ENCODE measurements at regions not wholly inside any gene's neighbourhood (a gene's known extent, or its start where the extent isn't known, plus 50 kb on each side); places are given as distances from the start of the nearest gene placed in this dataset.
A peak's percentile ranks its signal among the peaks of the same experiment; 100 is the strongest.

GRCh38 chr12:14257734-14258574, 107.5 kb upstream of the ATF7IP start:
- DNase-seq, result peak; percentile 79

- no peak for DNase-seq
Observed at GRCh38 chr12:14258575-14258940, 106.9 kb upstream of the ATF7IP start.

GRCh38 chr12:14259481-14260010, 105.9 kb upstream of the ATF7IP start:
- no peak for DNase-seq

- no peak for DNase-seq
Observed at GRCh38 chr12:14260011-14260993, 105.2 kb upstream of the ATF7IP start.

GRCh38 chr12:14261096-14261495, 104.4 kb upstream of the ATF7IP start:
- no peak for DNase-seq

GRCh38 chr12:14261861-14262260, 103.6 kb upstream of the ATF7IP start:
- no peak for DNase-seq

GRCh38 chr12:14262771-14263511, 102.5 kb upstream of the ATF7IP start:
- DNase-seq, result no peak

- DNase-seq, result no peak
Observed at GRCh38 chr12:14263742-14264141, 101.7 kb upstream of the ATF7IP start.

- no peak for DNase-seq
Observed at GRCh38 chr12:14264316-14264715, 101.2 kb upstream of the ATF7IP start.

GRCh38 chr12:14264778-14265177, 100.7 kb upstream of the ATF7IP start:
- no peak for DNase-seq

GRCh38 chr12:14268120-14268515, 97.4 kb upstream of the ATF7IP start:
- no peak for DNase-seq

- DNase-seq, result no peak
Observed at GRCh38 chr12:14270392-14270791, 95.1 kb upstream of the ATF7IP start.

GRCh38 chr12:14272956-14273912, 92.2 kb upstream of the ATF7IP start:
- no peak for DNase-seq

GRCh38 chr12:14273913-14274311, 91.6 kb upstream of the ATF7IP start:
- no peak for DNase-seq

GRCh38 chr12:14275111-14275510, 90.4 kb upstream of the ATF7IP start:
- DNase-seq, result no peak

GRCh38 chr12:14275886-14276285, 89.6 kb upstream of the ATF7IP start:
- DNase-seq, result no peak

- DNase-seq, result no peak
Observed at GRCh38 chr12:14278294-14278953, 87.1 kb upstream of the ATF7IP start.

- no peak for DNase-seq
Observed at GRCh38 chr12:14279845-14280244, 85.6 kb upstream of the ATF7IP start.

- no peak for DNase-seq
Observed at GRCh38 chr12:14280921-14281320, 84.6 kb upstream of the ATF7IP start.

GRCh38 chr12:14281539-14281938, 83.9 kb upstream of the ATF7IP start:
- DNase-seq, result no peak

Data from CD4-positive, alpha-beta T cell treated with Interleukin-17A for 4 hours (primary cell).